CD14-positive monocyte (primary cell): ENCODE measurements at regions not wholly inside any gene's neighbourhood (a gene's known extent, or its start where the extent isn't known, plus 50 kb on each side); places are given as distances from the start of the nearest gene placed in this dataset.

Source experiments
- DNase-seq, 3 donors: peaks; one replicate each; pipeline ENCODE4 v3.0.0-alpha.2; 2011 to 2022
- H2AFZ ChIP-seq: 2 replicates; pipeline ENCODE4 v1.6.0; 2012; ENCODE audit warnings: mild to moderate bottlenecking, low read depth, low read length, inconsistent platforms; ENCODE audit not compliant: insufficient read depth, poor library complexity, severe bottlenecking
- H3K27ac ChIP-seq, 2 donors: 1 replicate in 1 of 2; 2 replicates in 1 of 2; pipeline ENCODE4 v1.5.1; 2012 to 2013; ENCODE audit warnings: low read length in 2 of 2, control low read depth in 1 of 2, inconsistent platforms in 1 of 2, low read depth in 1 of 2, mild to moderate bottlenecking in 1 of 2
- H3K27me3 ChIP-seq, 2 donors: one replicate each; pipeline versions ENCODE4 v1.6.0 to v1.6.1; 2011 to 2013; ENCODE audit warnings: low read length in 2 of 2; ENCODE audit not compliant: control insufficient read depth in 2 of 2, insufficient read depth in 2 of 2
- H3K36me3 ChIP-seq, 2 donors: replicated peaks in 1 of 2; 1 replicate in 1 of 2; 2 replicates in 1 of 2; pipeline versions ENCODE4 v1.5.1 to v1.6.1; 2012 to 2013; ENCODE audit warnings: low read length in 2 of 2, control low read depth in 1 of 2, inconsistent platforms in 1 of 2, mild to moderate bottlenecking in 1 of 2; ENCODE audit not compliant: insufficient read depth in 2 of 2, control insufficient read depth in 1 of 2
- H3K4me1 ChIP-seq, 2 donors: 1 replicate in 1 of 2; 2 replicates in 1 of 2; pipeline versions ENCODE4 v1.5.1 to v1.6.1; 2012 to 2013; ENCODE audit warnings: low read length in 2 of 2, control low read depth in 1 of 2, inconsistent platforms in 1 of 2, mild to moderate bottlenecking in 1 of 2, moderate library complexity in 1 of 2; ENCODE audit not compliant: insufficient read depth in 2 of 2, control insufficient read depth in 1 of 2
- H3K4me2 ChIP-seq: replicated peaks from 2 replicates; pipeline ENCODE3; 2012; ENCODE audit warnings: low read length, moderate library complexity, mild to moderate bottlenecking; ENCODE audit not compliant: poor library complexity, severe bottlenecking; ENCODE audit errors: extremely low read depth
- H3K4me3 ChIP-seq, 3 experiments: fragments of 200-600 bp in 1 of 3; sonication (generic) in 1 of 3; replicated peaks in 1 of 3; 1 replicate in 2 of 3; 2 replicates in 1 of 3; pipeline ENCODE4 v1.5.1; 2011 to 2013; ENCODE audit warnings: low read length in 3 of 3, mild to moderate bottlenecking in 3 of 3, control low read depth in 2 of 3, low read depth in 2 of 3, inconsistent platforms in 1 of 3, moderate library complexity in 1 of 3
- H3K79me2 ChIP-seq: 2 replicates; pipeline ENCODE4 v1.6.0; 2012; ENCODE audit warnings: mild to moderate bottlenecking, control low read depth, inconsistent platforms, low read length, moderate library complexity; ENCODE audit not compliant: insufficient read depth
- H3K9ac ChIP-seq: 2 replicates; pipeline ENCODE4 v1.6.0; 2017; ENCODE audit warnings: low read length, mild to moderate bottlenecking; ENCODE audit not compliant: insufficient read depth, poor library complexity, severe bottlenecking
- H3K9me3 ChIP-seq, 2 donors: replicated peaks in 1 of 2; 1 replicate in 1 of 2; 2 replicates in 1 of 2; pipeline versions ENCODE4 v1.5.1 to v1.6.1; 2012 to 2013; ENCODE audit warnings: low read length in 2 of 2, control low read depth in 1 of 2; ENCODE audit not compliant: control insufficient read depth in 1 of 2, insufficient read depth in 1 of 2
- H4K20me1 ChIP-seq: 2 replicates; pipeline ENCODE4 v1.6.0; 2012; ENCODE audit warnings: mild to moderate bottlenecking, low read length, control low read depth, moderate library complexity; ENCODE audit not compliant: insufficient read depth
- H3K27ac Mint-ChIP-seq, 7 donors: one replicate each; pipeline ENCODE4 v1.8.0; 2020; ENCODE audit warnings: mild to moderate bottlenecking in 7 of 7, mixed read lengths in 7 of 7, moderate library complexity in 6 of 7, inconsistent platforms in 2 of 7
- H3K27me3 Mint-ChIP-seq, 3 donors: one replicate each; pipeline ENCODE4 v1.8.0; 2021 to 2022; ENCODE audit warnings: low read depth in 3 of 3, mild to moderate bottlenecking in 3 of 3, mixed read lengths in 3 of 3, moderate library complexity in 3 of 3, inconsistent platforms in 1 of 3
- H3K36me3 Mint-ChIP-seq, 2 donors: one replicate each; pipeline ENCODE4 v1.8.0; 2020; ENCODE audit warnings: mixed read lengths in 2 of 2, inconsistent platforms in 1 of 2, mild to moderate bottlenecking in 1 of 2
- H3K4me1 Mint-ChIP-seq: one replicate; pipeline ENCODE4 v1.8.0; 2020; ENCODE audit warnings: mild to moderate bottlenecking, mixed read lengths
- H3K4me3 Mint-ChIP-seq, 2 donors: one replicate each; pipeline ENCODE4 v1.8.0; 2020; ENCODE audit warnings: mild to moderate bottlenecking in 2 of 2, mixed read lengths in 2 of 2, moderate library complexity in 1 of 2
- H3K9me3 Mint-ChIP-seq, 7 donors: one replicate each; pipeline ENCODE4 v1.8.0; 2020 to 2022; ENCODE audit warnings: mixed read lengths in 7 of 7, mild to moderate bottlenecking in 6 of 7, moderate library complexity in 6 of 7, inconsistent platforms in 2 of 7
- WGBS: methylation state at CpG from one replicate; pipeline ENCODE4 v1.1.5; 2013; ENCODE audit warnings: missing lambda C conversion rate; ENCODE audit not compliant: insufficient coverage; 5-methylcytosine and 5-hydroxymethylcytosine counted together
- intact Hi-C, 2 donors: fragments of 100-400 bp; cut with micrococcal nuclease; formaldehyde crosslinking; loops; one replicate each; pipeline versions ENCODE4 v1.15.0 to v1.15.1; 2023
- TF ChIP-seq, protein P1 (sequence below): fragments of 200-600 bp; IDR thresholded peaks from one replicate; pipeline ENCODE4 v1.8.0; 2022; ENCODE audit warnings: antibody characterized with exemption, mild to moderate bottlenecking

DNA sequence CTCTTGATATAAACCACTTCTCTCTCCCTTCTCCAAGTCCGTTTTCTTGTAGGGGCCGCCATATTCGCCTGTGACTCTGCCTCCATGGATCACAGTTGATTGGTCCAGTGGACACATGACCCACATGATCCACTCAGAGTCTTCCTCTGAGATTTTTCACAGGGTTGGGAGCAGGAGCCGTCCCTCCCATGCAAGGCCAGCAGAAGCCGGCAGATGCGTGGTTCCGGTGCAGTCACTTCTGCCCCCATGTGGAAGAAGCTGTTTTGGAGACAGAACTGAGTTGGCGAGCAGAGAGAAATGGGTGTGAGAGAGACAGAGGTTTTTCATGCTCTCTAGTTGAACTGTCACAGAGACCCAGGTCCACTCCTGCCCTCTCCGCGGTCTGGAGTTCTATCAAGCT is 83.3 kb downstream of the C16orf95 start:
- DNase-seq: no peak
- Histone ChIP-seq H3K4me1 (peaks cover 13% of the 10 kb centered on the region in 2 donors), H4K20me1 (no peaks in the 10 kb centered on the region), H3K36me3 (no peaks in the 10 kb centered on the region), H3K79me2 (no peaks in the 10 kb centered on the region), H3K4me2 (no peak overlapping the region), H3K9me3 (no peaks in the 10 kb centered on the region), H3K27ac (no peak overlapping the region), H3K27me3 (peaks cover 0 to 16% of the 10 kb centered on the region in 2 donors), H2AFZ (no peak overlapping the region), H3K9ac (no peak overlapping the region), H3K4me3 (no peak overlapping the region)
- peaks cover 16% of the 10 kb centered on the region for H3K4me1 Mint-ChIP-seq
- H3K4me3 Mint-ChIP-seq: no peak overlapping the region
- TF ChIP-seq, protein P1, sequence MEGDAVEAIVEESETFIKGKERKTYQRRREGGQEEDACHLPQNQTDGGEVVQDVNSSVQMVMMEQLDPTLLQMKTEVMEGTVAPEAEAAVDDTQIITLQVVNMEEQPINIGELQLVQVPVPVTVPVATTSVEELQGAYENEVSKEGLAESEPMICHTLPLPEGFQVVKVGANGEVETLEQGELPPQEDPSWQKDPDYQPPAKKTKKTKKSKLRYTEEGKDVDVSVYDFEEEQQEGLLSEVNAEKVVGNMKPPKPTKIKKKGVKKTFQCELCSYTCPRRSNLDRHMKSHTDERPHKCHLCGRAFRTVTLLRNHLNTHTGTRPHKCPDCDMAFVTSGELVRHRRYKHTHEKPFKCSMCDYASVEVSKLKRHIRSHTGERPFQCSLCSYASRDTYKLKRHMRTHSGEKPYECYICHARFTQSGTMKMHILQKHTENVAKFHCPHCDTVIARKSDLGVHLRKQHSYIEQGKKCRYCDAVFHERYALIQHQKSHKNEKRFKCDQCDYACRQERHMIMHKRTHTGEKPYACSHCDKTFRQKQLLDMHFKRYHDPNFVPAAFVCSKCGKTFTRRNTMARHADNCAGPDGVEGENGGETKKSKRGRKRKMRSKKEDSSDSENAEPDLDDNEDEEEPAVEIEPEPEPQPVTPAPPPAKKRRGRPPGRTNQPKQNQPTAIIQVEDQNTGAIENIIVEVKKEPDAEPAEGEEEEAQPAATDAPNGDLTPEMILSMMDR: no peak
- intact Hi-C loops: no loop called here
- 51% methylated on average over 7 of the region's 10 CpGs for WGBS
- no peak overlapping the region for H3K27ac Mint-ChIP-seq
- H3K9me3 Mint-ChIP-seq: peaks cover 0 to 11% (median 7%) of the 10 kb centered on the region in 7 donors
- no peaks in the 10 kb centered on the region for H3K36me3 Mint-ChIP-seq
- H3K27me3 Mint-ChIP-seq: peaks cover 19 to 45% (median 35%) of the 10 kb centered on the region in 3 donors

- 78% methylated on average over 8 of the region's 8 CpGs for WGBS
- Mint-ChIP-seq H3K4me3 (no peak overlapping the region), H3K27ac (no peak overlapping the region), H3K4me1 (peaks cover 16% of the 10 kb centered on the region), H3K27me3 (peaks cover 19 to 45% (median 30%) of the 10 kb centered on the region in 3 donors), H3K9me3 (peaks cover 0 to 11% (median 7%) of the 10 kb centered on the region in 7 donors), H3K36me3 (no peaks in the 10 kb centered on the region)
- no peak overlapping the region for H3K9ac ChIP-seq
- DNase-seq: no peak
- H3K27me3 ChIP-seq: peaks cover 0 to 16% of the 10 kb centered on the region in 2 donors
- no peaks in the 10 kb centered on the region for H3K79me2 ChIP-seq
- intact Hi-C loops: no loop called here
- H3K4me3 ChIP-seq: no peak overlapping the region
- no peaks in the 10 kb centered on the region for H3K36me3 ChIP-seq
- H3K4me1 ChIP-seq: peaks cover 13% of the 10 kb centered on the region in 2 donors
- H3K27ac ChIP-seq: no peak overlapping the region
- H3K9me3 ChIP-seq: no peaks in the 10 kb centered on the region
- no peak overlapping the region for H3K4me2 ChIP-seq
- H4K20me1 ChIP-seq: no peaks in the 10 kb centered on the region
- H2AFZ ChIP-seq: no peak overlapping the region
- TF ChIP-seq, protein P1: no peak
Observed at GRCh38 chr16:87234601-87235000, 82.6 kb downstream of the C16orf95 start.
